HUES48 (cell line): ENCODE measurements at regions not wholly inside any gene's neighbourhood (a gene's known extent, or its start where the extent isn't known, plus 50 kb on each side); places are given as distances from the start of the nearest gene placed in this dataset.

Source experiments
- H3K27ac ChIP-seq: one replicate; pipeline ENCODE4 v1.7.0; 2013; ENCODE audit warnings: low read depth, low read length, inconsistent platforms
- H3K27me3 ChIP-seq: 2 replicates; pipeline ENCODE4 v1.6.1; 2013; ENCODE audit warnings: mild to moderate bottlenecking, low read length; ENCODE audit not compliant: control insufficient read depth, insufficient read depth
- H3K36me3 ChIP-seq: 2 replicates; pipeline ENCODE4 v1.6.1; 2013; ENCODE audit warnings: low read length; ENCODE audit not compliant: control insufficient read depth, insufficient read depth
- H3K4me1 ChIP-seq: 2 replicates; pipeline ENCODE4 v1.6.1; 2013; ENCODE audit warnings: mild to moderate bottlenecking, low read length; ENCODE audit not compliant: control insufficient read depth, insufficient read depth
- H3K4me3 ChIP-seq: 2 replicates; pipeline ENCODE4 v1.5.1; 2013; ENCODE audit warnings: mild to moderate bottlenecking, low read depth, low read length
- H3K9ac ChIP-seq: 2 replicates; pipeline ENCODE4 v1.6.1; 2013; ENCODE audit warnings: mild to moderate bottlenecking, low read depth, low read length, moderate library complexity
- H3K9me3 ChIP-seq: 2 replicates; pipeline ENCODE4 v1.6.1; 2013; ENCODE audit warnings: low read length; ENCODE audit not compliant: control insufficient read depth, insufficient read depth

GRCh38 chr13:106626473-106626872 is 58.5 kb upstream of the ARGLU1 start:
- Histone ChIP-seq H3K9ac (no peak overlapping the region), H3K27me3 (no peaks in the 10 kb centered on the region)

GRCh38 chr13:106625578-106625977 is 57.6 kb upstream of the ARGLU1 start:
- no peak overlapping the region for H3K27ac ChIP-seq
- no peaks in the 10 kb centered on the region for H3K4me1 ChIP-seq
- H3K4me3 ChIP-seq, result no peak overlapping the region
- H3K9ac ChIP-seq, result no peak overlapping the region
- H3K27me3 ChIP-seq, result no peaks in the 10 kb centered on the region
- no peaks in the 10 kb centered on the region for H3K9me3 ChIP-seq
- H3K36me3 ChIP-seq, result no peaks in the 10 kb centered on the region

More at GRCh38 chr13:106626473-106626872, 58.5 kb upstream of the ARGLU1 start:
- H3K36me3 ChIP-seq, result no peaks in the 10 kb centered on the region
- no peaks in the 10 kb centered on the region for H3K9me3 ChIP-seq
- no peak overlapping the region for H3K4me3 ChIP-seq
- no peaks in the 10 kb centered on the region for H3K4me1 ChIP-seq
- no peak overlapping the region for H3K27ac ChIP-seq

- no peak overlapping the region for H3K9ac ChIP-seq
- no peaks in the 10 kb centered on the region for H3K36me3 ChIP-seq
- H3K27ac ChIP-seq, result no peak overlapping the region
- H3K4me1 ChIP-seq, result peaks cover 3% of the 10 kb centered on the region; the same call in 1 of the 2 replicates
- H3K27me3 ChIP-seq, result no peaks in the 10 kb centered on the region
- no peaks in the 10 kb centered on the region for H3K9me3 ChIP-seq
- H3K4me3 ChIP-seq, result no peak overlapping the region
Observed at GRCh38 chr13:106623799-106624460, 56.0 kb upstream of the ARGLU1 start.

- Histone ChIP-seq H3K9me3 (no peaks in the 10 kb centered on the region), H3K27me3 (no peaks in the 10 kb centered on the region), H3K27ac (no peak overlapping the region), H3K9ac (no peak overlapping the region), H3K36me3 (no peaks in the 10 kb centered on the region), H3K4me3 (no peak overlapping the region), H3K4me1 (peaks cover 3% of the 10 kb centered on the region; the same call in 1 of the 2 replicates)
Observed at GRCh38 chr13:106621833-106622232, 53.9 kb upstream of the ARGLU1 start.

GRCh38 chr13:106619688-106620555 is 52.0 kb upstream of the ARGLU1 start:
- Histone ChIP-seq H3K4me3 (no peak overlapping the region), H3K36me3 (no peaks in the 10 kb centered on the region), H3K27ac (no peak overlapping the region), H3K9me3 (no peaks in the 10 kb centered on the region), H3K27me3 (no peaks in the 10 kb centered on the region), H3K4me1 (peaks cover 3% of the 10 kb centered on the region; the same call in 1 of the 2 replicates), H3K9ac (no peak overlapping the region)
